Right kidney (tissue), 1 donor: ENCODE measurements at regions not wholly inside any gene's neighbourhood (a gene's known extent, or its start where the extent isn't known, plus 50 kb on each side); places are given as distances from the start of the nearest gene placed in this dataset.
"Not testable (repeated sequence)": the region's sequence is repeated elsewhere in the genome, so short reads cannot be mapped to it uniquely, and the experiment has no call there.

Experiments used
- DNase-seq: peaks from one replicate; pipeline ENCODE4 v3.0.0-alpha.2; 2016

- no peak for DNase-seq
Observed at GRCh38 chr6:22113026-22113766, 183.6 kb downstream of the PRL start.

GRCh38 chr6:22115559-22115958 is 181.3 kb downstream of the PRL start:
- DNase-seq, result no peak

DNA sequence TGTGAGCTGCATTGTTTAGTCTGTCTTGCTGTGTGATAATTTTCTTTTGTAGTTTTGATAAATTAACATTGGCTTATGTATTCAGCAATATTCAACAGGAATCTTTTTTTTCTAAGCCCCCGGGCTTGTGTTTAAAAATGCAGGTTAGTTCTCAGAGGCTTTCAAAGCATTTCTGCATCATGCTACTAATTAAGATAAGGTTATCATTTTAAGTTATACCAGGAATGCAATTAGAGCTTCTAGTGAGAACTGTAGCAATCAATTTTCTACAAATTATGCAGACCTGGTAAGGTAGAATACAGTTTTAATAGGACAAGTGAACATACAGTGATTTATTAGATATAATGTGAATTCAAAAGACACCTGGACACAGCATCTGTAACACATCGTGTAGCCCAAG is 179.2 kb downstream of the PRL start:
- DNase-seq, result no peak

- no peak for DNase-seq
Observed at GRCh38 chr6:22119500-22119899, 177.3 kb downstream of the PRL start.

DNA sequence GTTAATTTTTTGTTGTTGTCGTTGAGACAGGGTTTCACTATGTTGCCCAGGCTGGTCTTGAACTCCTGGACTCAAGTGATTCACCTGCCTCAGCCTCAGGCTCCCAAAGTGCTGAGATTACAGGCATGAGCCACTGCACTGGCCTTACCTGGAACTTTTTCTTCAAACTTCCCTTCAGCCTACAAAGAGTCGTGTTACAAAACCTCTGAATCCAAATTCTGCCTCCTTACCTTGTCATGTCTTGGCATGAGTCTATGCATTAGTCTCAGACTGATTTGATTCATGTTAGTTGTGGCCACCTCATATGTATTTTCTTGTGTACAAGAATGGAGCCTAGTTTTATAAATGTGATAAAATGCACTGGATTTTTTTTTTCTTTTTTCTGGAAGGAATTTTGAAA is 172.1 kb downstream of the PRL start:
- no peak for DNase-seq

GRCh38 chr6:22126910-22127309 is 169.9 kb downstream of the PRL start:
- DNase-seq, result no peak

DNA sequence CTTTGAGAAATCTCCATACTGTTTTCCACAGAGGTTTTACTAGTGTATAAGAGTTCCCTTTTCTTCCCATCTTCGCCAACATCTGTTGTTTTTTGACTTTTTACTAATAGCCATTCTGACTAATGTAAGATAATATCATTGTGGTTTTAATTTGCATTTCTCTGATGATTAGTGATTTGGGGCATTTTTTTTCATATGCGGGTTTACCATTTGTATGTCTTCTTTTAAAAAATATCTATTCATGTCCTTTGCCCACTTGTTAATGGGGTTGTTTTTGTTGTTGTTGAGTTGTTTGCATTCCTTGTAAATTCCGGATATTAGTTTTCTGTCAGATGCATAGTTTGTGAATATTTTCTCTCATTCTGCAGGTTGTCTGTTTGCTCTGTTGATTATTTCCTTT is 167.1 kb downstream of the PRL start:
- no peak for DNase-seq

GRCh38 chr6:22132656-22133055 is 164.2 kb downstream of the PRL start:
- no peak for DNase-seq

DNA sequence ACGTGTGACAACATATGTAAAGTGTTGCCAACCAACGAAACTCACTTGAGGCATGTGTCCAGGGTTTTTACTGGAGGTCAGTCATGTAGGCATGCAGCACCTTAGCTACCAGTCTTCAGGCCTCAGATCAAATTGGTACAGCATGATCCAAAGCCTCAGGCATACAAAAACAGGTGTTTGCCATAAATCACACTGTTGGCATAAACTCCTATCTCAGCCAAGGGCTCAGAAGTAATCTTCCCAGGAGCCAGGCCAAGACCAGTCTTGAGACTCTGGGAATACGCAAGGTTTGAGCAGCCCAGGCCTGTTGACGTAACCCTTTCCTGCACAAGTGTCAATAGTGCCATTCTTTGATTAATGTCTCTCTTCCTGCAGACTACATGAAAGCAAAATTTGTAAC is 163.5 kb downstream of the PRL start:
- DNase-seq, result no peak

DNA sequence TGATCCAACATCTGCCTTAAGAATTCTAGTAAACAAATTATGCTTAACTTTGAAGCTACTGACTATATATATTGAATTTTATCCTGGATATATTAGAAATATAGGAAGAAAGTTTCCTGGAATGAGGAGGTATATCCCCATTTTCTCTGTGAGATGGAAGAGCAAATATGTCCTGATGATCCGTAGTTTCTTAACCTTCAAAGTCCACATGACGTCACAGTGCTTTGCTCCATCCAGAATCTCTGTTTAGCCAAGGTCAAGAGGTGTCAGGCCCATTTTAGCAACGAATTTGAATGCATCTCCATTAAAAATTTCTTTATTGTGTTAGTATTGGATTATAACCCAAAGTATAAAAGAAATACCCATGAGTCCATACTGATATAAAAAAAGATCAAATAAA is 162.5 kb downstream of the PRL start:
- no peak for DNase-seq

DNA sequence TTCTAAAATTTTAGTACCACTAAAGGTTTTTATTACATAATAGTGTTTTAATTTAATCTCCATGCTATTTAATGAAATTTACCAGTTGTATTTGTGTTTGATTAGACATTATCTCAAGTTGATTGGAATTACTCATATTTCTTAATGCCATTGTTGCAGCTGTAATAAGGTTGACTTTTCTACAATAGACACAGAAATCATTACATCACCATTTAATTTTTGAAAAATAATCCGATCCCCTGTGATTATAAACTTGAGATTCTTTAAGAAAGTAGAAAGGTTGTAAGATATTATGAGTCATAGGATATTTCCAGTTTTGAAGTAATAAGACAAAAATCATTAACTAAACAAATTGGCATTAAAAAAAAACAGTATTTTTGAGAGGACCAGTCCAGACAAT is 161.4 kb downstream of the PRL start:
- DNase-seq, result no peak

DNA sequence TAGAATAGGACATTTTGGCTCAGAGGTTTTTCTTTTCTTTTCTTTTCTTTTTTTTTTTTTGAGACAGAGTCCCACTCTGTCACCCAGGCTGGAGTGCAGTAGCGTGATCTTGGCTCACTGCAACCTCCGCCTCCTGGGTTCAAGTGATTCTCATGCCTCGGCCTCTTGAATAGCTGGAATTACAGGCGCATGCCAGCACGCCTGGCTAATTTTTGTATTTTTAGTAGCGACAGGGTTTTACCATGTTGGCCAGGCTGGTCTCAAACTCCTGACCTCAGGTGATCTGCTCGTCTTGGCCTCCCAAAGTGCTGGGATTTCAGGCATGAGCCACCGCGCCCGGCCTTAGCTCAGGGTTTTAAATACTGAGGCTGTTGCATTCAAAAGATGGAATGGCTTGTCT is 156.1 kb downstream of the PRL start:
- not testable (repeated sequence) for DNase-seq

GRCh38 chr6:22141241-22141745 is 155.5 kb downstream of the PRL start:
- peak; percentile 38 for DNase-seq

- no peak for DNase-seq
Observed at GRCh38 chr6:22142856-22143255, 154.0 kb downstream of the PRL start.

DNA sequence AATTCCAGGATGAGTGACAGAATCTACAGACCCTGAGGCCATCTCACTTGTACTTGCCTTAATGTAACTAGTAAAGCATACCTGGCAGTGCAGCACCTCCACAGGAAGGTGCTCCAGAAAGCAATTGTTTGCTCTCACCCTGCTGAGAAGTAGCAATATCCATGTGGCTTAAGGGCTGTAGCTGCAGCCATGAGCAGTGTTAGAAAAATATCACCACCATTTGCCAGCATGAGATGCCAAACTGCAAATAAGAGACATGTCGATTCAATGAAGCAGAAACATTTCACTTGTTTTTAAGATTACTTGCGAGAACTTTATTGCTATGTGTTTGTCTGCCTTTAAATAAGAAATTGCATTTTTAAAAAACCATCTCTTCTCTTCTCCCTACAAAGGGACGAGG is 151.5 kb downstream of the PRL start:
- DNase-seq, result peak; percentile 26

DNA sequence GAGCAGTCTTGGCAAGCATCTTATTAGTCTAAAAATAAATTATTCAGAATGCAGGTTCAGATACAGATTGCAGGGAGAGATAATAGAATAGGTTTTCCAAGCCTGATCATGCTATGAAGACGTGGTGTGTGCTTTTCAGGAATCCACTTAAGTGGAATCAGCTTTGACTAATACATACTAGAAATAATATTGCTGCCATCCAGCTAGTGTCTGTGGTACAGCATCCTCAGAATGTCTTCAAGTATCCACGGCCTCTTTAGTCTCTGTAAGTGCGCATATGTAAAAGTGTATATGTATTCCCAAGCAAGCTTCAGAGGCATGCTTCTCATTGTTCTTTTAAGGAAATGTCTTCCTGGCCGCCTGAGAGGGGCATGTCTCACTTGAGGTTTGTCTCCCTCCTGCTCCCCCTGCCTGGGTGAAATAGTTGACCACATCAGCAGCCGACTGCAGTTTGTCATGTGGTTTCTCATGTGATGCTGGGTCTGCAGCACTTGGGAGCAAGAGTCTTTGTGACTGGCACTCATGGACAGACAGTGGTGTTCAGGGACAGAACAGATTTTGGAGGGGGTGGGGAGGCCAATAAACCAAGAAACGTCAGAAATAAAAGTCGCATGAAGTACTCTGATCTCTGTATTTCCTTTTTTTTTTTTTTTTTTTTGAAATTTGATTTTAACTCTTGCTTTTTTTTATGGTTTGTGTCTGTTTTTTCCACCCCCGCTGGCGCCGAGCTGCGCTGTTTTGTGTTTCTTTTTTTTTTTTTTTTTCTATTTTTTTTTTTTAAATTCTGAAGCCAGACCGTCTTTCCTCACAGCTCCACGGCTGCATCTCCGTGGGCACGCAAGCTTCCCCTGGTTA is 150.8 kb downstream of the PRL start:
- peak; percentile 62 for DNase-seq

- DNase-seq, result no peak
Observed at GRCh38 chr6:22146678-22146930, 150.2 kb downstream of the PRL start.

GRCh38 chr6:22146931-22147701 is 149.7 kb downstream of the PRL start:
- peak; percentile 65 for DNase-seq

DNA sequence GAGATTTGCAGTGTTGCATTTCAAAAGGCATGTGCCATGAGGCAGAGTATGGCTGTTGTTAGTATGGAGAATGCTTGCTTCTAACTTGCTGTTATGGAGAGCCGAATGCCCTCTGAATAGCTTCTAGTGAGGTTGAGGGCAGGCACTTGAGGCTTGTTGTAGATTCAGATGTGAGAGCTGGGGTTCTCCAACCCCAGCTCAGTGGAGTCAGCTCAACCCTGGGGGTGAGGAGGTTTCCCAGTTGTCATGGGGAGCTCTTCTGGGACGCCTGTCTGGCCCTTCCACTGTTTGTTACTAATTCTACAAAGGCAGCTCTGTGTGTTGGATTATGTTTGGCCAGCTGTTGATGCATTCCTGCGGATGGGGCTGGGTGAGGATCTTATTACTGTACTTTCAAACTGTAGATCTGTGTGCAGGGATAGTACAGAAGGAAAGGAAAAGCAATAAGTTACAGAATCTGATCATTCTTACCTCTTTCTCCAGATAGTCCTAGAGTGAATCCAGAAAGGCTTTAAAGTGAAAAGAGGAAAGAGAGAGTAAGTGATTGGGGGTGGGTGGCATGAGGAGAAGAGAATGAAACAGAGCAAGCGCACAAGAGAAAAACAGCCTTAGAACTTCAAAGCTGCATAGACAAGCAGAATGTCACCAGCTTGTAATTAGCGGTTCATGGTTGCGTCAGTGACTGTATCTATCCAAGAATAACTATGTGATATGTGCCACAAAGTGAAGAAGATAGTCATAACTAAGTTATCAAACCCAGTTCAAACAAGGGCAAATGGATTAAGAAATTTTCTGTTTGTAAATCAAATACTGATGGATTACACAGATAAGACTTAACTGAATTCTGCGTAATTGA is 148.7 kb downstream of the PRL start:
- DNase-seq, result peak; percentile 79

- peak; percentile 33 for DNase-seq
Observed at GRCh38 chr6:22149096-22149495, 147.7 kb downstream of the PRL start.

DNA sequence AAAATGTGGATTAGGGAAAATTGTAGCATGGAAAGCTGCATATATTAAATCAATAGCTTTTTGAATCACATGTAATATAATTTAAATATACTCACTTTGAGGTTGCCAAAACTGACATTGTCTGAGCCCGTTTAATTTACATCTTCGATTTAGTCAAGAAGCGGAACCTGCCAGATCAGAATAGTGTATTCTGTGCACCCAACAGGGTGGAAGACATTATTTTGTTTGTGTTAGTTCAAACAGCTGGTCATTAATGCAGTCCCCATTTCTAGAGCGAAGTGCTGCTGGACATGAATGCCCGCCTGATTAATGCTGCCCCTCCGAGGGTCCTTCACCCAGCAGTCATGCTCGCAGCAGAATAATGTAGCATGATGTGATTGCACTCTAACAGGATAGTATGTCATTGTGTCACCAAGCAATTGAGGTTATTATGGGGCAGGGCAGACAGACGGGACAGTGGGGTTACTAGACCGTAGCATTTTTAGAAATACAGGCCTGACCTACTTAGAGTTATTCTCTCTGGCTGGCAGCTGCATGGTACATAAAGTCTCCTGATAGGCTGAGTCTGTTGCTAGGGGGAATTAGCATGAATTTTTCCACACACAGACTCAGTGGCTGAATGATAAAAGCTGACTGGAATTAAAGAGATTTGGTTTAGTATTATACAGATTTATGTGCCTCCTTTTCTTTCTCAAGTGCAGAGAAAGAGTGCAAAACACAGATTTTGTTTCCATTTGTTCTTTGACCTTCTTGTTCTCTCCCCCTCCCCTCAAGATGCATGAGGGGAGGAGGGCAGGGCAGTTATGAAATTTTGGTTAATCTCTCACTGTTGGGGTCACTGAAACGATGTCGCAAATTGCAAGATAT is 147.1 kb downstream of the PRL start:
- DNase-seq, result peak; percentile 46
